Astrocyte (in vitro differentiated cells and primary cell): ENCODE measurements at regions not wholly inside any gene's neighbourhood (a gene's known extent, or its start where the extent isn't known, plus 50 kb on each side); places are given as distances from the start of the nearest gene placed in this dataset.

ENCODE experiments used
- DNase-seq: peaks from one replicate; pipeline ENCODE4 v3.0.0-alpha.2; 2010; ENCODE audit warnings: low read depth
- FAIRE-seq: peaks from 2 replicates; lab custom pipeline; 2011; peaks lifted over from hg19 to GRCh38; lab: Jason Lieb, UNC
- H2AFZ ChIP-seq: 2 replicates; pipeline ENCODE4 v1.6.0; 2012; ENCODE audit warnings: low read depth, low read length, inconsistent platforms
- H3K27ac ChIP-seq: 2 replicates; pipeline ENCODE4 v1.5.1; 2011; ENCODE audit warnings: low read depth, low read length, inconsistent platforms
- H3K27me3 ChIP-seq: 2 replicates; pipeline ENCODE4 v1.6.0; 2011; ENCODE audit warnings: low read length, inconsistent platforms; ENCODE audit not compliant: insufficient read depth
- H3K36me3 ChIP-seq: 2 replicates; pipeline ENCODE4 v1.5.1; 2011; ENCODE audit warnings: low read length, inconsistent platforms; ENCODE audit not compliant: insufficient read depth
- H3K4me1 ChIP-seq: 2 replicates; pipeline ENCODE4 v1.5.1; 2011; ENCODE audit warnings: low read length, inconsistent platforms; ENCODE audit not compliant: insufficient read depth
- H3K4me2 ChIP-seq: 2 replicates; pipeline ENCODE4 v1.6.0; 2012; ENCODE audit warnings: low read length, inconsistent platforms
- H3K4me3 ChIP-seq: 2 replicates; pipeline ENCODE4 v1.5.1; 2011; ENCODE audit warnings: low read depth, mild to moderate bottlenecking, low read length, inconsistent platforms; ENCODE audit not compliant: insufficient read depth
- H3K79me2 ChIP-seq: 2 replicates; pipeline ENCODE4 v1.6.0; 2012; ENCODE audit warnings: mild to moderate bottlenecking, low read length, inconsistent platforms; ENCODE audit not compliant: insufficient read depth
- H3K9ac ChIP-seq: 2 replicates; pipeline ENCODE4 v1.6.0; 2012; ENCODE audit warnings: mild to moderate bottlenecking, low read length, inconsistent platforms
- H3K9me3 ChIP-seq: 2 replicates; pipeline ENCODE4 v1.5.1; 2012; ENCODE audit warnings: low read depth, mild to moderate bottlenecking, low read length, inconsistent platforms; ENCODE audit not compliant: insufficient read depth
- H4K20me1 ChIP-seq: 2 replicates; pipeline ENCODE4 v1.6.0; 2012; ENCODE audit warnings: low read length, inconsistent platforms; ENCODE audit not compliant: insufficient read depth
- H3K27ac Mint-ChIP-seq: one replicate; pipeline ENCODE4 v1.8.0; 2021; ENCODE audit warnings: mild to moderate bottlenecking, mixed read lengths; ENCODE audit not compliant: unreplicated experiment
- H3K27me3 Mint-ChIP-seq: one replicate; pipeline ENCODE4 v1.8.0; 2021; ENCODE audit warnings: low read depth, mixed read lengths; ENCODE audit not compliant: unreplicated experiment
- H3K36me3 Mint-ChIP-seq: one replicate; pipeline ENCODE4 v1.8.0; 2021; ENCODE audit warnings: low read depth, mixed read lengths; ENCODE audit not compliant: unreplicated experiment
- H3K4me1 Mint-ChIP-seq: one replicate; pipeline ENCODE4 v1.8.0; 2021; ENCODE audit warnings: low read depth, mixed read lengths; ENCODE audit not compliant: unreplicated experiment
- H3K4me3 Mint-ChIP-seq: one replicate; pipeline ENCODE4 v1.8.0; 2021; ENCODE audit warnings: mild to moderate bottlenecking, moderate library complexity, mixed read lengths; ENCODE audit not compliant: unreplicated experiment
- H3K9me3 Mint-ChIP-seq: one replicate; pipeline ENCODE4 v1.8.0; 2021; ENCODE audit warnings: mild to moderate bottlenecking, mixed read lengths; ENCODE audit not compliant: unreplicated experiment
- CTCF ChIP-seq: IDR thresholded peaks from 2 replicates; pipeline ENCODE4 v1.5.1; 2011; ENCODE audit warnings: low read depth, mild to moderate bottlenecking, inconsistent platforms, low read length, moderate library complexity; ENCODE audit not compliant: insufficient read depth
- EZH2 ChIP-seq: IDR thresholded peaks from 2 replicates; pipeline ENCODE4 v1.6.1; 2012; ENCODE audit warnings: mild to moderate bottlenecking, low read length, inconsistent platforms; ENCODE audit not compliant: insufficient read depth

GRCh38 chr5:29113516-29113915 lies 2075.1 kb upstream of the CDH9 start:
- no peaks in the 10 kb centered on the region for H3K27me3 Mint-ChIP-seq
- no peak overlapping the region for H2AFZ ChIP-seq
- TF ChIP-seq EZH2 (no peak), CTCF (no peak)
- H3K79me2 ChIP-seq: no peaks in the 10 kb centered on the region
- H3K27ac Mint-ChIP-seq: no peak overlapping the region
- no peak overlapping the region for H3K4me3 ChIP-seq
- H3K36me3 Mint-ChIP-seq: no peaks in the 10 kb centered on the region
- H3K36me3 ChIP-seq: no peaks in the 10 kb centered on the region
- no peaks in the 10 kb centered on the region for H4K20me1 ChIP-seq
- DNase-seq: no peak
- no peaks in the 10 kb centered on the region for H3K4me1 Mint-ChIP-seq
- FAIRE-seq: no peak
- no peaks in the 10 kb centered on the region for H3K9me3 Mint-ChIP-seq
- H3K9me3 ChIP-seq: no peaks in the 10 kb centered on the region
- no peak overlapping the region for H3K4me3 Mint-ChIP-seq
- H3K4me1 ChIP-seq: no peaks in the 10 kb centered on the region
- no peaks in the 10 kb centered on the region for H3K27me3 ChIP-seq
- no peak overlapping the region for H3K4me2 ChIP-seq
- no peak overlapping the region for H3K9ac ChIP-seq
- no peak overlapping the region for H3K27ac ChIP-seq

GRCh38 chr5:29099585-29099984 lies 2061.2 kb upstream of the CDH9 start:
- Histone ChIP-seq H3K36me3 (no peaks in the 10 kb centered on the region), H3K4me3 (no peak overlapping the region), H3K79me2 (no peaks in the 10 kb centered on the region), H3K27ac (no peak overlapping the region), H3K9ac (no peak overlapping the region), H3K9me3 (no peaks in the 10 kb centered on the region), H3K27me3 (no peaks in the 10 kb centered on the region), H2AFZ (no peak overlapping the region), H3K4me2 (no peak overlapping the region), H3K4me1 (no peaks in the 10 kb centered on the region), H4K20me1 (no peaks in the 10 kb centered on the region)
- Mint-ChIP-seq H3K36me3 (no peaks in the 10 kb centered on the region), H3K4me3 (no peak overlapping the region), H3K9me3 (no peaks in the 10 kb centered on the region), H3K4me1 (no peaks in the 10 kb centered on the region), H3K27me3 (no peaks in the 10 kb centered on the region), H3K27ac (no peak overlapping the region)
- FAIRE-seq: no peak
- TF ChIP-seq CTCF: no peak
- no peak for TF ChIP-seq EZH2
- no peak for DNase-seq

GRCh38 chr5:29089591-29090130 lies 2051.3 kb upstream of the CDH9 start:
- Mint-ChIP-seq H3K36me3 (no peaks in the 10 kb centered on the region), H3K4me1 (peaks cover 5% of the 10 kb centered on the region), H3K27ac (peak overlapping the region; percentile 75), H3K27me3 (no peaks in the 10 kb centered on the region), H3K4me3 (no peak overlapping the region), H3K9me3 (no peaks in the 10 kb centered on the region)
- no peaks in the 10 kb centered on the region for H3K9me3 ChIP-seq
- no peaks in the 10 kb centered on the region for H4K20me1 ChIP-seq
- H2AFZ ChIP-seq: no peak overlapping the region
- H3K4me1 ChIP-seq: no peaks in the 10 kb centered on the region
- no peaks in the 10 kb centered on the region for H3K27me3 ChIP-seq
- TF ChIP-seq EZH2: no peak
- TF ChIP-seq CTCF: no peak
- FAIRE-seq (no peak), DNase-seq (no peak)
- H3K27ac ChIP-seq: no peak overlapping the region
- H3K36me3 ChIP-seq: no peaks in the 10 kb centered on the region
- H3K79me2 ChIP-seq: no peaks in the 10 kb centered on the region
- H3K4me3 ChIP-seq: no peak overlapping the region
- H3K9ac ChIP-seq: no peak overlapping the region
- no peak overlapping the region for H3K4me2 ChIP-seq
